Skeletal muscle tissue (tissue), 3 donors: ENCODE measurements at regions not wholly inside any gene's neighbourhood (a gene's known extent, or its start where the extent isn't known, plus 50 kb on each side); places are given as distances from the start of the nearest gene placed in this dataset.

Experiments used
- H3K27ac ChIP-seq: one replicate; pipeline ENCODE4 v1.7.0; 2013; ENCODE audit warnings: mild to moderate bottlenecking, low read depth, low read length, inconsistent platforms
- H3K27me3 ChIP-seq, 3 donors: one replicate each; pipeline ENCODE4 v1.7.0; 2013; ENCODE audit warnings: low read length in 3 of 3; ENCODE audit not compliant: control insufficient read depth in 3 of 3, insufficient read depth in 3 of 3
- H3K36me3 ChIP-seq, 3 donors: one replicate each; pipeline ENCODE4 v1.7.0; 2013; ENCODE audit warnings: low read length in 3 of 3; ENCODE audit not compliant: control insufficient read depth in 3 of 3, insufficient read depth in 3 of 3
- H3K4me1 ChIP-seq, 3 donors: one replicate each; pipeline ENCODE4 v1.7.0; 2013; ENCODE audit warnings: low read length in 3 of 3, mild to moderate bottlenecking in 3 of 3; ENCODE audit not compliant: control insufficient read depth in 3 of 3, insufficient read depth in 3 of 3
- H3K4me3 ChIP-seq, 3 donors: one replicate each; pipeline ENCODE4 v1.7.0; 2013; ENCODE audit warnings: low read length in 3 of 3
- H3K9ac ChIP-seq, 3 donors: one replicate each; pipeline ENCODE4 v1.7.0; 2013; ENCODE audit warnings: low read length in 3 of 3, mild to moderate bottlenecking in 3 of 3, moderate library complexity in 2 of 3, low read depth in 1 of 3
- H3K9me3 ChIP-seq, 3 donors: one replicate each; pipeline ENCODE4 v1.7.0; 2013; ENCODE audit warnings: low read length in 3 of 3; ENCODE audit not compliant: control insufficient read depth in 3 of 3
- donor health status: Osteomylitis.

DNA sequence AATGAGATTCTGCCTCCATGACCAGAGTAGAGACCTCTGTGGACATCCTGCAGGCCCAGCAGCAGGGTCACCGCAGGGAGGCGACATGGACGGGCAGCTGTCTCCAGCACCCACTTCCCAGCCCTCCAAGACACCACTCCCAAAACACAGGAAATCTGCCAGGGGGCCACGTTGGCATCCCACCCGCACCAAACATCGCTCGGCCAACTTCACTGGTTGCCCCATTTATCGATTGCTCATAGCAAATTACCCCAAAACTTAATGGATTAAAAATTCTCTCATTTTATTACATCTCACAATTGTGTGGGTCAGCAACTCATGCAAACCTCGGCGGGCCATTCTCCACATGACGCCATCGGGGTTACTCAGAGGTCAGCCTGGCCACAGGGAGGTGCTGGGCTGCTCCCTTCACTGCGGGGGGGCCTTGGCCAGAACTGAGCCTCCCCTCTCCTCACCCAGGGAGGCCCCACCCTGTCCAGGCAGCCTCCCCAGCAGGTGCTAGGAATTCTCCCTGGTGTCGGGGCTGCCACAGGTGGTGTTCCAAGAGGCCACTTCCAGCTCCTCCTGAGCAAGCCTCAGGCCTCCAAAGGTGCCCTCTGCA, 420.7 kb upstream of the MYT1L start:
- H3K9me3 ChIP-seq: peaks cover 0 to 2% (median 0%) of the 10 kb centered on the region in 3 donors

GRCh38 chr2:2750867-2751714, 420.0 kb upstream of the MYT1L start:
- Histone ChIP-seq H3K36me3 (no peaks in the 10 kb centered on the region), H3K27me3 (no peaks in the 10 kb centered on the region), H3K4me3 (no peak overlapping the region), H3K9me3 (peaks cover 0 to 2% (median 0%) of the 10 kb centered on the region in 3 donors), H3K4me1 (peaks cover 5 to 11% (median 9%) of the 10 kb centered on the region in 3 donors), H3K9ac (no peak overlapping the region), H3K27ac (no peak overlapping the region)

More for the DNA sequence above, 420.7 kb upstream of the MYT1L start:
- Histone ChIP-seq H3K9ac (no peak overlapping the region), H3K4me1 (peaks cover 5 to 11% (median 9%) of the 10 kb centered on the region in 3 donors), H3K4me3 (no peak overlapping the region), H3K36me3 (no peaks in the 10 kb centered on the region), H3K27ac (no peak overlapping the region), H3K27me3 (no peaks in the 10 kb centered on the region)

DNA sequence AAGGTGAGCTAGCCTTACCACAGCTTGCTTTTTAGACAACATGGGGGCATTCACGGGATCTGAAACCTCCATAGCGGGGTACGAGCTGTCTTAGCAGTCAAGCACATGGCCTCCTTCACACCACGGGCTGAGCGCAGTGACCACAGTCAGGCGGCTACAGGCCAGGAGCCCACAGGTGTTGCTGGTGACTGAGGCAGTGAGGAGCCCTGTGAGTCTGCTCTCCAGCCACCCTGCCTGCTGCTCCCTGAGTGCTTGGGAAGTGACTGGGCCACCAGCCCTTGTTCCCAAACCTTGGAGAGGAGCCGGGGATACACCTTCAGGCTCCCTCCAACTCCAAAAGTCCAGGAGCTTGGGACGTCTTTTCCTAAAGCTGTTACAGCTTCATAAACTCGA, 418.1 kb upstream of the MYT1L start:
- H3K27me3 ChIP-seq: no peaks in the 10 kb centered on the region
- H3K9me3 ChIP-seq: peaks cover 0 to 2% (median 0%) of the 10 kb centered on the region in 3 donors
- H3K36me3 ChIP-seq: no peaks in the 10 kb centered on the region

GRCh38 chr2:2748399-2749205, 417.5 kb upstream of the MYT1L start:
- Histone ChIP-seq H3K9ac (peak overlapping the region in 1 of 3 donors; percentile 45), H3K9me3 (peaks cover 0 to 2% (median 0%) of the 10 kb centered on the region in 3 donors), H3K27me3 (no peaks in the 10 kb centered on the region), H3K27ac (no peak overlapping the region), H3K4me3 (peak overlapping the region in 1 of 3 donors; percentile 13), H3K36me3 (no peaks in the 10 kb centered on the region), H3K4me1 (peaks cover 8 to 13% (median 13%) of the 10 kb centered on the region in 3 donors)

More for the DNA sequence above, 418.1 kb upstream of the MYT1L start:
- H3K27ac ChIP-seq: no peak overlapping the region
- H3K9ac ChIP-seq: no peak overlapping the region
- H3K4me3 ChIP-seq: peak overlapping the region in 1 of 3 donors; percentile 13
- H3K4me1 ChIP-seq: peaks cover 5 to 11% (median 9%) of the 10 kb centered on the region in 3 donors

DNA sequence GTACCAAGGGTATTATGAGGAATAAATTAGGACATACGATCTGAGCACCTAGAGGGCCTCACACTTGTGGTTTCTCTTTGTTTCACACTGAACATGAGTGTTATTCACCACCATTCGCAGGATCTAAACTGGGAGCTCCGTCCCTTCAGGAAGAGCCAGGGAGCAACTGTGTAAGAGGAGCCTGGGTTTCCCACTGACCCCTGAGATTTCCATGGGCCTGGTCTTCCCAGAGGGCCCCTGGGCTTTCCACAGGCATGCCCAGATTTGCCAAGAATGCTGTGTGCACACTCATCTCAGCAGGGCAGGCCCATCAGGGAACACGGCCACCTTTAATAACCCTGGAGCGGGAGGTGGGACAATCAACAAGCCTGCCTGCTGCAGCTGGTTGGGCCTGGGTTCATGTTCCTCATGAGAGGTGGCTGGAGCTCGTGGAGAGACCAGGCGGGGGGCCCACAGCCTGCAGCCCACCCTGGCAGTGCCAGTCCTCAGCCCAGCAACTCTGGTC, 416.8 kb upstream of the MYT1L start:
- no peaks in the 10 kb centered on the region for H3K27me3 ChIP-seq
- peaks cover 11 to 19% (median 19%) of the 10 kb centered on the region in 3 donors for H3K4me1 ChIP-seq
- H3K27ac ChIP-seq: no peak overlapping the region
- no peaks in the 10 kb centered on the region for H3K9me3 ChIP-seq
- H3K4me3 ChIP-seq: no peak overlapping the region
- H3K36me3 ChIP-seq: no peaks in the 10 kb centered on the region
- H3K9ac ChIP-seq: no peak overlapping the region

GRCh38 chr2:2746731-2747130, 415.7 kb upstream of the MYT1L start:
- Histone ChIP-seq H3K27me3 (no peaks in the 10 kb centered on the region), H3K9ac (no peak overlapping the region)

GRCh38 chr2:2744958-2745715, 414.1 kb upstream of the MYT1L start:
- H3K36me3 ChIP-seq: no peaks in the 10 kb centered on the region

More at GRCh38 chr2:2746731-2747130, 415.7 kb upstream of the MYT1L start:
- no peaks in the 10 kb centered on the region for H3K36me3 ChIP-seq
- no peak overlapping the region for H3K4me3 ChIP-seq
- H3K4me1 ChIP-seq: peaks cover 11 to 19% (median 19%) of the 10 kb centered on the region in 3 donors
- no peaks in the 10 kb centered on the region for H3K9me3 ChIP-seq
- no peak overlapping the region for H3K27ac ChIP-seq

GRCh38 chr2:2744107-2744506, 413.0 kb upstream of the MYT1L start:
- H3K27ac ChIP-seq: no peak overlapping the region

More at GRCh38 chr2:2744958-2745715, 414.1 kb upstream of the MYT1L start:
- no peak overlapping the region for H3K4me3 ChIP-seq
- no peak overlapping the region for H3K27ac ChIP-seq
- no peaks in the 10 kb centered on the region for H3K27me3 ChIP-seq
- peaks cover 11 to 19% (median 19%) of the 10 kb centered on the region in 3 donors for H3K4me1 ChIP-seq
- no peaks in the 10 kb centered on the region for H3K9me3 ChIP-seq
- H3K9ac ChIP-seq: no peak overlapping the region

GRCh38 chr2:2743164-2743571, 412.1 kb upstream of the MYT1L start:
- H3K27ac ChIP-seq: no peak overlapping the region

More at GRCh38 chr2:2744107-2744506, 413.0 kb upstream of the MYT1L start:
- H3K9me3 ChIP-seq: no peaks in the 10 kb centered on the region
- peak overlapping the region in 1 of 3 donors; percentile 16 for H3K9ac ChIP-seq
- no peaks in the 10 kb centered on the region for H3K27me3 ChIP-seq
- H3K4me3 ChIP-seq: no peak overlapping the region
- no peaks in the 10 kb centered on the region for H3K36me3 ChIP-seq
- H3K4me1 ChIP-seq: peaks cover 11 to 18% (median 17%) of the 10 kb centered on the region in 3 donors

More at GRCh38 chr2:2743164-2743571, 412.1 kb upstream of the MYT1L start:
- no peaks in the 10 kb centered on the region for H3K36me3 ChIP-seq
- no peaks in the 10 kb centered on the region for H3K27me3 ChIP-seq
- peaks cover 6 to 10% (median 8%) of the 10 kb centered on the region in 3 donors for H3K4me1 ChIP-seq
- H3K9me3 ChIP-seq: no peaks in the 10 kb centered on the region
- H3K9ac ChIP-seq: peak overlapping the region in 1 of 3 donors; percentile 28
- no peak overlapping the region for H3K4me3 ChIP-seq
